Omental fat pad (tissue), 3 donors: ENCODE measurements at regions not wholly inside any gene's neighbourhood (a gene's known extent, or its start where the extent isn't known, plus 50 kb on each side); places are given as distances from the start of the nearest gene placed in this dataset.

ENCODE experiments used
- ATAC-seq: fragments of 150-250 bp; one replicate; pipeline ENCODE4 v1.9.1; 2016; ENCODE audit warnings: mild to moderate bottlenecking, moderate library complexity; ENCODE audit not compliant: low FRiP score
- DNase-seq: peaks from one replicate; pipeline ENCODE4 v3.0.0-alpha.2; 2019; ENCODE audit warnings: low spot score
- CTCF ChIP-seq, 3 donors: fragments of 450-650 bp; IDR thresholded peaks; one replicate each; pipeline ENCODE4 v1.5.1; 2016 to 2017; ENCODE audit warnings: antibody characterized with exemption in 3 of 3, mild to moderate bottlenecking in 3 of 3, moderate library complexity in 2 of 3

- TF ChIP-seq CTCF (IDR thresholded peaks at IDR 0.05), result no peak
- no peak for DNase-seq
- ATAC-seq, result no peak
Observed at GRCh38 chr4:73001885-73002284, 67.6 kb downstream of the COX18 start.

GRCh38 chr4:72997409-72997808 lies 72.1 kb downstream of the COX18 start:
- ATAC-seq, result no peak
- TF ChIP-seq CTCF (IDR thresholded peaks at IDR 0.05), result no peak
- DNase-seq, result no peak

GRCh38 chr4:72994670-72995069 lies 74.8 kb downstream of the COX18 start:
- no peak for DNase-seq
- TF ChIP-seq CTCF (IDR thresholded peaks at IDR 0.05), result no peak
- no peak for ATAC-seq

GRCh38 chr4:72993876-72994275 lies 75.6 kb downstream of the COX18 start:
- ATAC-seq (no peak), DNase-seq (no peak)
- no peak for TF ChIP-seq CTCF (IDR thresholded peaks at IDR 0.05)

- TF ChIP-seq CTCF (IDR thresholded peaks at IDR 0.05), result no peak
- no peak for ATAC-seq
- DNase-seq, result no peak
Observed at GRCh38 chr4:72991873-72992272, 77.6 kb downstream of the COX18 start.

GRCh38 chr4:72987741-72988729 lies 81.5 kb downstream of the COX18 start:
- ATAC-seq (no peak), DNase-seq (no peak)
- TF ChIP-seq CTCF (IDR thresholded peaks at IDR 0.05), result no peak

GRCh38 chr4:72984351-72984750 lies 85.2 kb downstream of the COX18 start:
- no peak for TF ChIP-seq CTCF (IDR thresholded peaks at IDR 0.05)
- ATAC-seq, result no peak
- no peak for DNase-seq
